GM12878 (cell line): ENCODE measurements at regions not wholly inside any gene's neighbourhood (a gene's known extent, or its start where the extent isn't known, plus 50 kb on each side); places are given as distances from the start of the nearest gene placed in this dataset.

Experiments used
- ATAC-seq: fragments of 200-7000 bp; cut with Tn5 transposase; 3 replicates; pipeline ENCODE4 v1.9.1; 2020; ENCODE audit warnings: mild to moderate bottlenecking, moderate library complexity
- BruUV-seq: library from RNA; stranded (reverse); fragments of 400-500 nt; replicated peaks from 2 replicates; lab custom pipeline; 2021; lab: Mats Ljungman, UMichigan
- CTCF ChIA-PET: fragments of 300-600 bp; sonication (Branson Sonifier 250); formaldehyde crosslinking; extraction: SDS; loops from one replicate; lab custom pipeline; 2021; ENCODE audit warnings: inconsistent platforms; lab: Yijun Ruan, JAX
- POLR2A ChIA-PET: fragments of 350-600 bp; formaldehyde crosslinking; extraction: SDS; loops from one replicate; lab custom pipeline; 2021; ENCODE audit warnings: inconsistent platforms; lab: Charles Lee
- RAD21 ChIA-PET: fragments of 300-600 bp; sonication (Branson Sonifier 250); formaldehyde crosslinking; loops from one replicate; lab custom pipeline; 2023; ENCODE audit warnings: antibody characterized with exemption; ENCODE audit not compliant: unreplicated experiment; lab: Charles Lee
- SMC1A ChIA-PET: fragments of 300-600 bp; sonication (Branson Sonifier 250); formaldehyde crosslinking; loops from one replicate; lab custom pipeline; 2023; ENCODE audit not compliant: unreplicated experiment, uncharacterized antibody; lab: Charles Lee
- DNase-seq: peaks from one replicate; pipeline ENCODE4 v3.0.0-alpha.2; 2011; ENCODE audit warnings: low read depth, low spot score
- FAIRE-seq: peaks from 3 replicates; lab custom pipeline; 2011; peaks lifted over from hg19 to GRCh38; lab: Jason Lieb, UNC
- H2AFZ ChIP-seq: 2 replicates; pipeline ENCODE4 v1.6.0; 2011; ENCODE audit warnings: low read depth, low read length, control low read depth; ENCODE audit not compliant: control insufficient read depth
- H3K27ac ChIP-seq: 2 replicates; pipeline ENCODE4 v1.5.1; 2011; ENCODE audit warnings: control low read depth; ENCODE audit not compliant: control insufficient read depth, insufficient read depth
- H3K27me3 ChIP-seq, 2 experiments: replicated peaks in 1 of 2; 2 replicates each; pipeline versions ENCODE4 v1.6.0 to v1.6.1; 2011; ENCODE audit warnings: low read length in 1 of 2; ENCODE audit not compliant: control insufficient read depth in 2 of 2, insufficient read depth in 2 of 2
- H3K36me3 ChIP-seq, 2 experiments: 2 replicates each; pipeline ENCODE4 v1.5.1; 2011; ENCODE audit warnings: low read length in 1 of 2; ENCODE audit not compliant: control insufficient read depth in 2 of 2, insufficient read depth in 2 of 2
- H3K4me1 ChIP-seq: 2 replicates; pipeline ENCODE4 v1.6.1; 2011; ENCODE audit warnings: mild to moderate bottlenecking, low read length, moderate library complexity, mixed read lengths; ENCODE audit not compliant: control insufficient read depth, insufficient read depth
- H3K4me2 ChIP-seq: 2 replicates; pipeline ENCODE4 v1.6.0; 2011; ENCODE audit warnings: control low read depth; ENCODE audit not compliant: control insufficient read depth, insufficient read depth
- H3K4me3 ChIP-seq: fragments of 200-600 bp; sonication (generic); 2 replicates; pipeline ENCODE4 v1.5.1; 2016
- H3K79me2 ChIP-seq: 2 replicates; pipeline ENCODE4 v1.6.0; 2011; ENCODE audit warnings: low read length; ENCODE audit not compliant: control insufficient read depth, insufficient read depth
- H3K9ac ChIP-seq: 2 replicates; pipeline ENCODE4 v1.8.0; 2011; ENCODE audit warnings: low read length, control low read depth, mixed read lengths; ENCODE audit not compliant: control insufficient read depth, insufficient read depth
- H3K9me3 ChIP-seq: replicated peaks from 3 replicates; pipeline ENCODE4 v1.5.1; 2011; ENCODE audit warnings: mild to moderate bottlenecking, low read length; ENCODE audit not compliant: control insufficient read depth, insufficient read depth
- H4K20me1 ChIP-seq: 2 replicates; pipeline ENCODE4 v1.6.0; 2011; ENCODE audit not compliant: control insufficient read depth, insufficient read depth
- POLR2A ChIP-seq: IDR thresholded peaks from 2 replicates; pipeline ENCODE4 v1.6.1; 2011; ENCODE audit warnings: low read depth, mild to moderate bottlenecking, low read length
- SUZ12 ChIP-seq: fragments of 200-600 bp; sonication (generic); IDR thresholded peaks from one replicate; pipeline ENCODE4 v1.6.1; 2018; ENCODE audit warnings: antibody characterized with exemption, mild to moderate bottlenecking; ENCODE audit not compliant: unreplicated experiment
- TCF12 ChIP-seq: IDR thresholded peaks from 2 replicates; pipeline ENCODE4 v1.6.1; 2011; ENCODE audit warnings: low read depth, mild to moderate bottlenecking, low read length
- WGBS: methylation state at CpG from one replicate; pipeline ENCODE4 v1.1.6; 2016; ENCODE audit warnings: low lambda C conversion rate; ENCODE audit not compliant: insufficient replicate concordance, insufficient coverage; ENCODE audit errors: missing lambda C conversion rate; 5-methylcytosine and 5-hydroxymethylcytosine counted together
- in situ Hi-C: fragments of 300-500 bp; cut with MboI; formaldehyde crosslinking; loops from 9 replicates; pipeline ENCODE4 v1.14.3; 2018; ENCODE audit warnings: mixed read lengths
- intact Hi-C: fragments of 100-400 bp; cut with micrococcal nuclease; formaldehyde crosslinking; loops from one replicate; pipeline ENCODE4 v1.14.2; 2022; ENCODE audit not compliant: unreplicated experiment
- TF ChIP-seq, protein P1 (sequence below): fragments of 450-650 bp; IDR thresholded peaks from 2 replicates; pipeline ENCODE4 v1.6.1; 2018; ENCODE audit warnings: borderline replicate concordance, mild to moderate bottlenecking; ENCODE audit not compliant: partially characterized antibody

DNA sequence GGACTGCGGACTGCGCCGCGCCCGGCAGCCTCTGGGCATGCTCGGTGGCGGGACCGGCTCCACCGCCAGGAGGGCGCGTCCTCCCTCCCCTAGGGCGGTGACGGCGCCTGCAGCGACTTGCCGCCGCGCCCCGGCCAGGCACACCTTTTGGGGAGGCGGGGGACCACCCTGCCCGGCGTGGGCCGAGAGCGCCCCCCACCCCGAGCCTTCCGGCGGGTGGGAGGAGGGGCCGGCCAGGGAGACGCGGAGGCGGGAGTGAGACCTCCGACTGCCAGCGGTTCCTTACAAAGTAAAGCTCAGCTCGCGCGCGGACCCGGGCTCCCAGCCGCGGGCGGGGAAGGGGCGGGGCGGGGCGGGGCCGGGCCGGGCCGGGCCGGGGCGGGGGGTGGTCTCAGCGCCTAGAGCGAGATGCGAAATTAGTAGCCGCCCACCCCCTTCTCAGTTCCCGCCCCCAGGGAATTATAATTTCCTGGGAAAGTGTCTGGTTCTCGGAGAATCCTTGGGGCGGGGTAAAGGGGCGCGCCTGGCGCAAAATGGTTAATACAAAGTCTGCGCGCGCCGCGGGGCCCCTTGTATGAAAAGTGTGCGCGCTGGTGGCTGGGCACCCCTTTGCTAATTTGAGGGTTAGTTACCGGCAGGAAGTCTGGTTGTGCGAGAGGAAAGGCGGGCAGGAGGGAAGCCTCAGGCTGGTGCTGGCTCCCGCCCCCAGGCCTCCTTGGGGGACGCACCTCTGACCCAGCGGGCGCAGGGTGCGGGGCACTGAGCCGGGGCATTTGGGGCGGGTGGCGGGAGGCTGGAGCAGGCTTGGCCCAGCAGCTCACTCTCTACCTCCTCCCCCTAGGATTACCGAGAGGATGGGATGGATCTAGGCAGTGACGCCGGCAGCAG, 224.8 kb upstream of the IL12A start:
- Histone ChIP-seq H3K9me3 (no peaks in the 10 kb centered on the region), H4K20me1 (no peaks in the 10 kb centered on the region), H3K27me3 (peaks cover 20 to 34% of the 10 kb centered on the region in 2 experiments), H3K4me3 (peak overlapping the region; percentile 65), H3K4me1 (no peaks in the 10 kb centered on the region; the same call in none of the 2 replicates), H3K9ac (no peak overlapping the region), H3K79me2 (no peaks in the 10 kb centered on the region), H3K27ac (no peak overlapping the region), H2AFZ (peak overlapping the region; percentile 69), H3K36me3 (no peaks in the 10 kb centered on the region), H3K4me2 (peak overlapping the region; percentile 92)
- ATAC-seq: peak; percentile 69
- TF ChIP-seq SUZ12 (peak; percentile 61), POLR2A (peak; percentile 47; the same call in 1 of the 2 replicates), TCF12 (no peak)
- TF ChIP-seq, protein P1, sequence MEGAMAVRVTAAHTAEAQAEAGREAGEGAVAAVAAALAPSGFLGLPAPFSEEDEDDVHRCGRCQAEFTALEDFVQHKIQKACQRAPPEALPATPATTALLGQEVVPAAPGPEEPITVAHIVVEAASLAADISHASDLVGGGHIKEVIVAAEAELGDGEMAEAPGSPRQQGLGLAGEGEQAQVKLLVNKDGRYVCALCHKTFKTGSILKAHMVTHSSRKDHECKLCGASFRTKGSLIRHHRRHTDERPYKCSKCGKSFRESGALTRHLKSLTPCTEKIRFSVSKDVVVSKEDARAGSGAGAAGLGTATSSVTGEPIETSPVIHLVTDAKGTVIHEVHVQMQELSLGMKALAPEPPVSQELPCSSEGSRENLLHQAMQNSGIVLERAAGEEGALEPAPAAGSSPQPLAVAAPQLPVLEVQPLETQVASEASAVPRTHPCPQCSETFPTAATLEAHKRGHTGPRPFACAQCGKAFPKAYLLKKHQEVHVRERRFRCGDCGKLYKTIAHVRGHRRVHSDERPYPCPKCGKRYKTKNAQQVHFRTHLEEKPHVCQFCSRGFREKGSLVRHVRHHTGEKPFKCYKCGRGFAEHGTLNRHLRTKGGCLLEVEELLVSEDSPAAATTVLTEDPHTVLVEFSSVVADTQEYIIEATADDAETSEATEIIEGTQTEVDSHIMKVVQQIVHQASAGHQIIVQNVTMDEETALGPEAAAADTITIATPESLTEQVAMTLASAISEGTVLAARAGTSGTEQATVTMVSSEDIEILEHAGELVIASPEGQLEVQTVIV: no peak
- BruUV-seq: no TSS peak
- POLR2A ChIA-PET: no interaction called here
- RAD21 ChIA-PET: no interaction called here
- CTCF ChIA-PET: no interaction called here
- DNase-seq: no peak
- 2% methylated on average over 42 of the region's 80 CpGs for WGBS
- intact Hi-C loops (no loop called here), in situ Hi-C loops (no loop called here)
- SMC1A ChIA-PET: no interaction called here
- no peak for FAIRE-seq
